GM20000 (cell line): ENCODE measurements at regions not wholly inside any gene's neighbourhood (a gene's known extent, or its start where the extent isn't known, plus 50 kb on each side); places are given as distances from the start of the nearest gene placed in this dataset.

Experiments used
- DNase-seq: peaks from one replicate; pipeline ENCODE4 v3.0.0; 2012; ENCODE audit warnings: low spot score
- CTCF ChIP-seq: IDR thresholded peaks from 2 replicates; pipeline ENCODE4 v1.5.1; 2012; ENCODE audit warnings: mild to moderate bottlenecking, control low read depth; ENCODE audit errors: extremely low read depth, missing control alignments

- DNase-seq: no peak
- TF ChIP-seq CTCF: no peak
Observed at GRCh38 chr18:30378097-30378496, 664.4 kb downstream of the DSC3 start.

GRCh38 chr18:30376515-30376914 lies 666.0 kb downstream of the DSC3 start:
- no peak for DNase-seq
- no peak for TF ChIP-seq CTCF

GRCh38 chr18:30361864-30362540 lies 680.5 kb downstream of the DSC3 start:
- no peak for TF ChIP-seq CTCF
- DNase-seq: no peak

GRCh38 chr18:30359521-30359920 lies 683.0 kb downstream of the DSC3 start:
- no peak for TF ChIP-seq CTCF
- no peak for DNase-seq

GRCh38 chr18:30358555-30358954 lies 684.0 kb downstream of the DSC3 start:
- no peak for DNase-seq
- no peak for TF ChIP-seq CTCF

GRCh38 chr18:30352551-30353168 lies 689.9 kb downstream of the DSC3 start:
- no peak for DNase-seq
- TF ChIP-seq CTCF: no peak

GRCh38 chr18:30350263-30350662 lies 692.3 kb downstream of the DSC3 start:
- TF ChIP-seq CTCF: no peak
- DNase-seq: no peak
